BE2C (cell line): ENCODE measurements at regions not wholly inside any gene's neighbourhood (a gene's known extent, or its start where the extent isn't known, plus 50 kb on each side); places are given as distances from the start of the nearest gene placed in this dataset.

Experiments used
- DNase-seq: peaks from one replicate; pipeline ENCODE4 v3.0.0-alpha.2; 2020
- H3K27me3 ChIP-seq: fragments of 250-450 bp; sonication (Bioruptor Pico); 2 replicates; pipeline ENCODE4 v1.5.1; 2020; ENCODE audit warnings: mild to moderate bottlenecking
- H3K36me3 ChIP-seq: fragments of 250-450 bp; sonication (Bioruptor Pico); 2 replicates; pipeline ENCODE4 v1.5.1; 2020; ENCODE audit warnings: mild to moderate bottlenecking
- H3K4me1 ChIP-seq: fragments of 250-450 bp; sonication (Bioruptor Pico); 2 replicates; pipeline ENCODE4 v1.5.1; 2020
- H3K4me3 ChIP-seq: 2 replicates; pipeline ENCODE4 v1.5.1; 2011; ENCODE audit warnings: low read depth, low read length
- H3K9me3 ChIP-seq: fragments of 250-450 bp; sonication (Bioruptor Pico); 2 replicates; pipeline ENCODE4 v1.5.1; 2020
- CTCF ChIP-seq: IDR thresholded peaks from 2 replicates; pipeline ENCODE4 v1.5.1; 2012; ENCODE audit warnings: mild to moderate bottlenecking, low read depth, low read length

DNA sequence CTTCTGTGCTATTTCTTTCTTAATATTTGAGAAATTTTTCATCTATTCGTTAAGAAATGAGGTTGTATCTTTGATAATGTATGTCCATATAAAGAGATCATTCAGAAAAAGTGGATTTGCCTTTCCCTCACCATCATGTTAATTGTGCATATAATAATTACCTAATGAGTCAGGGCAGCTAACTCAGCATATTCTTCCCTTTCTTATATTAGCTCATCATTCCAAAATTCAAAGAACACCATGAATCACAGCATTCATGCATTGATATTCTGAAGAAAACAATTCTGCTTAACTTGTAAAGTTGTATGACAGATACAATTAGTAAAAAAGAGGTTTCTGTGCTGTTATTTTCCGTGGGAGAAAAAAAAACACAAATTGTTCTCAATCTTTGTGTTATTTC is 630.6 kb downstream of the TLE1 start:
- H3K36me3 ChIP-seq: no peaks in the 10 kb centered on the region
- H3K9me3 ChIP-seq: no peaks in the 10 kb centered on the region
- DNase-seq: no peak
- TF ChIP-seq CTCF: no peak
- no peaks in the 10 kb centered on the region for H3K27me3 ChIP-seq
- H3K4me1 ChIP-seq: no peaks in the 10 kb centered on the region
- H3K4me3 ChIP-seq: no peak overlapping the region

- no peak for TF ChIP-seq CTCF
- Histone ChIP-seq H3K36me3 (no peaks in the 10 kb centered on the region), H3K4me3 (no peak overlapping the region), H3K27me3 (no peaks in the 10 kb centered on the region), H3K4me1 (no peaks in the 10 kb centered on the region), H3K9me3 (no peaks in the 10 kb centered on the region)
- no peak for DNase-seq
Observed at GRCh38 chr9:81053298-81054025, 635.9 kb downstream of the TLE1 start.

GRCh38 chr9:81052846-81053245 is 636.5 kb downstream of the TLE1 start:
- H3K27me3 ChIP-seq: no peaks in the 10 kb centered on the region
- H3K36me3 ChIP-seq: no peaks in the 10 kb centered on the region
- no peaks in the 10 kb centered on the region for H3K4me1 ChIP-seq
- no peak for DNase-seq
- no peak for TF ChIP-seq CTCF
- H3K4me3 ChIP-seq: no peak overlapping the region
- no peaks in the 10 kb centered on the region for H3K9me3 ChIP-seq

GRCh38 chr9:81047280-81047679 is 642.1 kb downstream of the TLE1 start:
- Histone ChIP-seq H3K27me3 (no peaks in the 10 kb centered on the region), H3K9me3 (no peaks in the 10 kb centered on the region), H3K36me3 (no peaks in the 10 kb centered on the region), H3K4me1 (peaks cover 4% of the 10 kb centered on the region; the same call in 1 of the 2 replicates), H3K4me3 (no peak overlapping the region)
- TF ChIP-seq CTCF: no peak
- DNase-seq: no peak

GRCh38 chr9:81045658-81046057 is 643.7 kb downstream of the TLE1 start:
- H3K36me3 ChIP-seq: no peaks in the 10 kb centered on the region

More at GRCh38 chr9:81045658-81046057, 643.7 kb downstream of the TLE1 start:
- DNase-seq: no peak
- Histone ChIP-seq H3K9me3 (no peaks in the 10 kb centered on the region), H3K27me3 (no peaks in the 10 kb centered on the region), H3K4me1 (peaks cover 4% of the 10 kb centered on the region; the same call in 1 of the 2 replicates), H3K4me3 (no peak overlapping the region)
- no peak for TF ChIP-seq CTCF
